Endodermal cell (in vitro differentiated cells): ENCODE measurements at regions not wholly inside any gene's neighbourhood (a gene's known extent, or its start where the extent isn't known, plus 50 kb on each side); places are given as distances from the start of the nearest gene placed in this dataset.

Experiments used
- DNase-seq: peaks from one replicate; pipeline ENCODE4 v3.0.0-alpha.2; 2017
- H3K27ac ChIP-seq: 2 replicates; pipeline ENCODE4 v1.5.1; 2013; ENCODE audit warnings: mild to moderate bottlenecking, low read depth, low read length, moderate library complexity
- H3K27me3 ChIP-seq: 2 replicates; pipeline ENCODE4 v1.6.1; 2013; ENCODE audit warnings: mild to moderate bottlenecking, low read length, moderate library complexity; ENCODE audit not compliant: insufficient read depth, control insufficient read depth, poor library complexity, severe bottlenecking
- H3K36me3 ChIP-seq: 2 replicates; pipeline ENCODE4 v1.7.0; 2013; ENCODE audit warnings: mild to moderate bottlenecking, low read length, moderate library complexity; ENCODE audit not compliant: control insufficient read depth, insufficient read depth
- H3K4me1 ChIP-seq: one replicate; pipeline ENCODE4 v1.7.0; 2013; ENCODE audit warnings: low read length; ENCODE audit not compliant: control insufficient read depth, insufficient read depth
- H3K4me3 ChIP-seq: 2 replicates; pipeline ENCODE4 v1.5.1; 2013; ENCODE audit warnings: mild to moderate bottlenecking, low read length, moderate library complexity
- H3K9ac ChIP-seq: 2 replicates; pipeline ENCODE4 v1.6.1; 2013; ENCODE audit warnings: mild to moderate bottlenecking, low read length, moderate library complexity; ENCODE audit not compliant: poor library complexity, severe bottlenecking; ENCODE audit errors: extremely low read depth
- H3K9me3 ChIP-seq: 2 replicates; pipeline ENCODE4 v1.6.1; 2013; ENCODE audit warnings: mild to moderate bottlenecking, low read length, moderate library complexity; ENCODE audit not compliant: control insufficient read depth
- H3K27ac Mint-ChIP-seq: 2 replicates; pipeline ENCODE4 v1.8.0; 2020; ENCODE audit warnings: mixed read lengths
- H3K27me3 Mint-ChIP-seq: 2 replicates; pipeline ENCODE4 v1.8.0; 2021; ENCODE audit warnings: mild to moderate bottlenecking, mixed read lengths; ENCODE audit not compliant: insufficient read depth
- H3K36me3 Mint-ChIP-seq: 2 replicates; pipeline ENCODE4 v1.8.0; 2020; ENCODE audit warnings: low read depth, mixed read lengths
- H3K4me1 Mint-ChIP-seq: 2 replicates; pipeline ENCODE4 v1.8.0; 2020; ENCODE audit warnings: mixed read lengths
- H3K4me3 Mint-ChIP-seq: 2 replicates; pipeline ENCODE4 v1.8.0; 2020; ENCODE audit warnings: mild to moderate bottlenecking, moderate library complexity, mixed read lengths
- H3K9me3 Mint-ChIP-seq: 2 replicates; pipeline ENCODE4 v1.8.0; 2020; ENCODE audit warnings: mild to moderate bottlenecking, mixed read lengths
- CTCF ChIP-seq: fragments of 200-600 bp; sonication (generic); conservative IDR thresholded peaks from 2 replicates; pipeline ENCODE4 v1.5.0; 2021; ENCODE audit warnings: antibody characterized with exemption, mild to moderate bottlenecking
- WGBS, 2 experiments: methylation state at CpG; one replicate each; pipeline versions ENCODE4 v1.1.5 to v1.1.7; 2013; ENCODE audit warnings: missing lambda C conversion rate in 2 of 2, mixed read lengths in 1 of 2; ENCODE audit not compliant: insufficient coverage in 1 of 2, insufficient read length in 1 of 2; 5-methylcytosine and 5-hydroxymethylcytosine counted together

- no peak for DNase-seq
- Mint-ChIP-seq H3K36me3 (peaks cover 6% of the 10 kb centered on the region), H3K27me3 (no peaks in the 10 kb centered on the region), H3K4me1 (no peaks in the 10 kb centered on the region), H3K4me3 (no peak overlapping the region), H3K27ac (no peak overlapping the region), H3K9me3 (peaks cover 28% of the 10 kb centered on the region)
- no peaks in the 10 kb centered on the region for H3K4me1 ChIP-seq
- H3K27me3 ChIP-seq = no peaks in the 10 kb centered on the region
- 93 to 100% methylated on average over 1 to 3 of the region's 3 CpGs for WGBS, 2 experiments
- H3K36me3 ChIP-seq = no peaks in the 10 kb centered on the region
- no peak overlapping the region for H3K27ac ChIP-seq
- H3K9me3 ChIP-seq = peaks cover 3% of the 10 kb centered on the region
- no peak overlapping the region for H3K4me3 ChIP-seq
- H3K9ac ChIP-seq = no peak overlapping the region
- no peak for TF ChIP-seq CTCF
Observed at GRCh38 chr7:125828153-125828700, 898.6 kb upstream of the POT1 start.

- no peaks in the 10 kb centered on the region for H3K36me3 ChIP-seq
- H3K4me1 Mint-ChIP-seq = no peaks in the 10 kb centered on the region
- no peak overlapping the region for H3K4me3 Mint-ChIP-seq
- TF ChIP-seq CTCF = no peak
- H3K9me3 ChIP-seq = peaks cover 3% of the 10 kb centered on the region
- no peaks in the 10 kb centered on the region for H3K4me1 ChIP-seq
- no peak overlapping the region for H3K27ac Mint-ChIP-seq
- peaks cover 1% of the 10 kb centered on the region for H3K36me3 Mint-ChIP-seq
- H3K9me3 Mint-ChIP-seq = peaks cover 7% of the 10 kb centered on the region
- no peak overlapping the region for H3K4me3 ChIP-seq
- H3K27me3 Mint-ChIP-seq = no peaks in the 10 kb centered on the region
- no peaks in the 10 kb centered on the region for H3K27me3 ChIP-seq
- no peak for DNase-seq
- no peak overlapping the region for H3K27ac ChIP-seq
- no peak overlapping the region for H3K9ac ChIP-seq
Observed at GRCh38 chr7:125823538-125823937, 893.9 kb upstream of the POT1 start.

DNA sequence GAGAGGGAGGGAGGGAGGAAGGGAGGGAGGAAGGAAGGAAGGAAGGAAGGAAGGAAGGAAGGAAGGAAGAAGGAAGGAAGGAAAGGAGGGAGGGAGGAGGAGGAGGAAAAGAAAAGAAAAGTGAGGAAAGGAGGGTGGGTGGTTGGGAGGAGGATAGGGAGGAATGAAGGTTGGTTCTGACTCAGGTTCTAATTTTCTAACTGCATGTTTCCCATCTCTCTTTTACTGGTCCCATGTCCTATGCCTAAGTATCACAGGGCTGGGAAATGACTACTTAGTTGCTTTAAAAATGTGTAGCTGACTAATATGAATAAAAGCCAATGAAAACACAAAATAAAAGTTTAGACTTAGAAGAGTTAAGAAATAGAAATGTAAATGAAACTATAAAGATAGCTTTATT is 890.9 kb upstream of the POT1 start:
- DNase-seq = no peak
- no peaks in the 10 kb centered on the region for H3K36me3 Mint-ChIP-seq
- Histone ChIP-seq H3K9ac (no peak overlapping the region), H3K27ac (no peak overlapping the region), H3K9me3 (no peaks in the 10 kb centered on the region), H3K36me3 (no peaks in the 10 kb centered on the region), H3K4me1 (no peaks in the 10 kb centered on the region), H3K4me3 (no peak overlapping the region), H3K27me3 (no peaks in the 10 kb centered on the region)
- no peaks in the 10 kb centered on the region for H3K9me3 Mint-ChIP-seq
- no peaks in the 10 kb centered on the region for H3K4me1 Mint-ChIP-seq
- TF ChIP-seq CTCF = no peak
- no peak overlapping the region for H3K27ac Mint-ChIP-seq
- no peak overlapping the region for H3K4me3 Mint-ChIP-seq
- no peaks in the 10 kb centered on the region for H3K27me3 Mint-ChIP-seq
